AML-193 (cell line): ENCODE measurements at regions not wholly inside any gene's neighbourhood (a gene's known extent, or its start where the extent isn't known, plus 50 kb on each side); places are given as distances from the start of the nearest gene placed in this dataset.
A peak's percentile ranks its signal among the peaks of the same experiment; 100 is the strongest.

Experiments
- DNase-seq, 2 experiments: peaks; one replicate each; lab custom pipeline; 2025; lab: John Stamatoyannopoulos, UW

GRCh38 chr1:11338284-11338924 lies 65.4 kb downstream of the UBIAD1 start:
- DNase-seq: no peak

DNA sequence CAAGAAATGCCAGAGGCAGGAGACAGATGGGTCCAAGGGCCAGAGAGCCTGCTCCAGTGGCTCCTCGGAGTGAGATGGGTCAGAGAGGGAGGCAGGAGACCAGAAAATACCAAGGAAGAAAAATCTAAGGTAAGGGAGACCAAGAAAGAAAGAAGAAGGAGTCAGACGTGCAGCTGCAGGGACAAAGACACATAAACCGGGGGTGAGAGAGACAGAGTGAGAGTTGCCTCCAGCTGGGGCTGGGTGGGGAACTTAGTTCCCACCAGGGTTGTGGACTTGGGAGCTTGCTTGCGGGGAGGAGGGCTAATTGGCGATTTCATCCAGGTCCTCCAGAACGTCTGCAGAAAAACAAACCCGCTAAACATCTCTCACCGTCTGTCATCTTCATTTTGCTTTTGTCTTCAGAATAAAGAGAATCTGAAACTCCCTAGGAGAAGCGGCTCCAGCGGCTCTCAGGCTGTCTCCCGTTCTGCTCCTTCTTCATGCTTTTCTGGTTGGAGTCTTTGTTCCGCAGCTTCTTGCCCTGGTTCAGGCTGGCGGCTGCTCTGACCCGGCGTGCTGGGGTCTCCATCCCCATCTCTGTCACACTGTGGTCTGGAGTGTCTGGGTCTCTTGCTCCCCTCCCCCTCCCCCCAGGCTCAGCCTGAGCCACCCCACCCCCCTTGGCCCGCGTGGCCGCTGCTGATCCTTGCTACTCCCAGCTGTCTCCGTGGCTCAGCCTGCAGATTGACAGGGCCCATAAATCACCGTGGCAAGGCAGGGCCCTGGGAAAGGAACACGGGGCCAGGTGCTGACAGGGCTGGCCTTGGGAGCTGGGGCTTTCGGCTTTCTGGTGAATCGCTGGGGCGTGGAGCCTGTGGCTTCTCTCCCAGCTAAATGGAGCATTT lies 66.6 kb downstream of the UBIAD1 start:
- no peak for DNase-seq

GRCh38 chr1:11340233-11340632 lies 67.2 kb downstream of the UBIAD1 start:
- no peak for DNase-seq

GRCh38 chr1:11341901-11342552 lies 69.0 kb downstream of the UBIAD1 start:
- DNase-seq: no peak

GRCh38 chr1:11342621-11343032 lies 69.6 kb downstream of the UBIAD1 start:
- no peak for DNase-seq

DNA sequence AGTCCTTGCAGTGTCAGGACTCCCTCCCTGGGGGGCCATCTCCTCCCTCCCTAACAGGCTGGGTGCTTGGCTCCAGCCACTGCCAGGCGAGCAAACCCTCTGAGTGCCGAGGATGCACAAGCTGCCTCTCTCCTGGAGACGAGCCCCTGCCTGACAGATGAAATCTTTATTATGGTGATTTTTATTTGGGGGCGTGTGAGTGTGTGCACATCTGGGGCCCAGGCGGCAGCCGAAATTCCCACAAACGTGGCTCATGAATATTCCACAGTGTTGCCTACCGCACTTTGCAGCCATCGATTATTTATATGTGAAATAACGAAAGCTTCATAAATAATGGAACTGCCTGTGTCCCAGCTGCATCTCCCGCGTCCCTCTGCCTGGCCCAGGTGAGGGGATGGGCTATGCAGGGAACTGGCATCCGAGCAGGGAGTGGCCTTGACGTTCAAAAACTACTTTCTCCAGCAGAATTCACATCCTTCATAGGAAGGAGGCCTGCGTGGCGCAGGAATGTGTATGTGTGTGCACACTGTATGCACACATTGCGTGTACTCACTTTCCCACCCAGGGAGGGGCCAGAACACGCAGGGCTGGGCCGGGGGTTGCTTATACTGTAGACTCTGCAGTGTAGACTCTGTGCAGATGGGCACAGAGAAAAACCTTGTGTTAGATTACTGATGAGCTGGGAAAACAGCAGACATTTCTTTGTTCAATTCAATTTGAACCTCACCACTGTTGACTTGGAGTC lies 73.1 kb downstream of the UBIAD1 start:
- no peak for DNase-seq

DNA sequence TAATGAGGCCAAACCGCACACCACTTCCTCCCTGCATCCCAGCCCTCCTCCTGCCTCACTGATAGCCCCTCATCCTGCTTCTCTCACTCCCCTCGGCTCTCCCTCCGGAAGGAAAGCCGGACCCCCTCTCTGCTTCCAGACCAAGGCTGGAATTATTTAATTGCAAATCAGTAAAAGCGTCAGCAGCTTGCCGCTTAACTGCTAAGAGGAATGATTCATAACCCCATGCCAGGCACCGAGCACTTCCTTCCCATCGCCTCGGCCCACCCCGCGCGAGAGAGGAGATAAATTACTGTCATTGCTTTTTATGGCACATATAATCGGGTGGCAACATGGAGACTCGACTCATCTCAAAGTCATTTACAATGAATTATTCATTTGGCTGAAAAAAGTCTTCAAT lies 77.3 kb downstream of the UBIAD1 start:
- no peak for DNase-seq

GRCh38 chr1:11352058-11352715 lies 79.2 kb downstream of the UBIAD1 start:
- no peak for DNase-seq

GRCh38 chr1:11352816-11353799 lies 80.1 kb downstream of the UBIAD1 start:
- DNase-seq: no peak

DNA sequence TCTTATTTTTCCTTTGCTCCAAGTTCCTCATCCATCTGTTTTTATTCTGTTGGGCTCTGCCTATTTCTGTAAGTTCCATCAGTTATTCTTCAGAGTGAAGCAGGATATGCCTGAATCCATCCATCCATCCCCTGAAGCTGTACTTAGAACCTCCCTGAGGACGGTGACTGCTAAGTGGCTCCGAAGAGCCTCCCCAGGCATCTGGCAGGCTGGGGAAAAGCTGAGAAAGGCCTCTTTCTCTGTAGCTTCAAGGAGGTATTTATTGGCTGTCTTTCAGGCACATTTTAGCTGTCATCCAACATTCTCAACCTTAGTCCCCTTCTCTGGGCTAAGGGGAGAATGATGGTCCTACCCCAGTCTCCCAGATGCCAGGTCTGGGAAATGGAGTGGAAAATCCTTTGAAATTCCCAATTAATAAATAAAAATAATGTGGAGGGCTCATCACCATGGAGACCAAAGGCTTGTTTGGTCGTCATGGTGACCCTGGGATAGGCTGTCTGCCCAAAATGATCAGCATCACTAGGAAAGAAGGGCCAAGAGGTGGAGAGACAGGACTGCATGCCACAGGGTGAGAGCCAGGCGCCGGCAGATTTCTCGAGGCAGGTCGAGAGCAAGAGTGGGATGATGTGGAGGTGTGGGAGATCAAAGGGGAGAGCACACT lies 82.0 kb downstream of the UBIAD1 start:
- no peak for DNase-seq

DNA sequence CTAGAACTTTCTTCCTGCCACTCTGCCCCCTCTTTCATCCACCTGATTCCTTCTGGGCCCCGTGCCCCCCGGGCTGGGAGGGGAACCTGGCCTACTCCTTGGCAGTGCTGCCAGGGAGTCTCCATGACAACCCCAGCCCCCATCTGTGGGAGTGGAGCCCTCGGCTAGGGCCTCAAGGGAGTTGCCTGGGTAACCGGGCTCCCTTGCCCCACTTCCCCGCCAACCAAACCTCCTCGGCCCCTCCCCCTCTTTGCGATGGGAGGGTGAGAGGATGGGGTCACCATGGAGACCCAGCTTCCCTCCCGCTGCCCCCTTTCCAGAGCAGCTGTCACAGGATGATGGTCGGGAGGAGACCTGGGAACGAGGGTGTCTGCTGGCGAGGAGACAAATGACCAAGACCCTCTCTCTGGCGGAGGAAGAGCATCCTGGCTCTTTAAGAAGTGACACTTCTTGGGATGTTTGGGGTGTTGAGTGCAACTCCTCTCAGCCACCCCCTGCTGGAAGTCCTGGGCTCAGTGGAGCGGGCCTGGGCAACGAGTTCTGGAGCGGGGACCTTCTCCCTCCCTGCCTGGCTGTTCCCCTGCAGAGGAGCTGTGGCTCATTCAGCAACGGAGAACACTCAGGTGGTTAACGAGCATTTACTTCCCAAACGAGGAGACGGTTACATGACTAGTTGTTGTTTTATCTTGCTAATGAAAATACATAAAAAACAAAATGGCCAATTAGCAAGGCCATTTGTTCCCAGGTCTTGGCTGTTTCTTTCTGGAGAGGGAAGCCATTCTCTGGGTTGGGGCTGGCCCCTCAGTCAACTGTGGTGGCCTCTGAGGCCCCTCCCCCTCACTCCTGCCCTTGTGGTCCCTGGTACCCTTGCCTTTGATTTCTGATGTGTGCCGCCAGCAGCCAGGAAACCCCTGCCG lies 82.8 kb downstream of the UBIAD1 start:
- no peak for DNase-seq

DNA sequence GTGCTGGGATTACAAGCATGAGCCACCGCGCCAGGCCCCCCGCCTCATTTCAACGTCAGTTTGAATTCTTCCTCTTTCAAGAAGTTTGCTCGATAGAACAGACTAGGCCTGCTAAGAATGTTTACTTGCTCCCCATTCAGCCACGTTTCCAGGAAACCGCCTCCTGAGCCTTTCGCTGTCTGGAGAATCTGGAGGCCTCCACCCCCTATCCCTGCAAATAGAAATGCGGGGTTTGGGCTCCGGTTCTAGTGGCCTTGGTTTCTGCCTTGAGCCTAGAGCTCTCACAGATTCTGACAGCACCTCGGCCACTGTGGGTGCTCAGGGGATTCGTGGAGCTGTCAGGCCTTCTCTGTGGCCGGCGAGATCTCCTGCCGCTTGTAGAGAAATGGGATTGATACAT lies 84.3 kb downstream of the UBIAD1 start:
- DNase-seq: no peak

DNA sequence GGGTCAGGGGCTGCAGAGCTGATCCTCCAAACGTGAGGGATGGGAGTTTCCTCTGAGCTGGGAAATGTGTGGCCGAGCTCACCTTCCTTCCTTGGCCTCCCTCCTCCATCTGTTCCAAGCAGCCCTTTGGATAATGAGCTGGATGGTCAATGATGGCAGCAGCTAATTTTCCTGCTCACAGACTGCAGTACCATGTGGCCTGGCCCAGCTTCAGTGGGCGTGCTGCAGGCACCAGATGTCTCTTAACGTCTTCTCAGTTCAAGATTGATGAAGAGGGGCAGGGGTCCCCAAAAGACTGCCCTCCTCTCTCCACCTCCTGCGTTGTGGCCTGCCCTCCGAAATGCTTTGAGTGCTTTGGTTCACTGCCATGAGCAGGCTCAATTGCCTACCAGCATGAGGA lies 86.0 kb downstream of the UBIAD1 start:
- no peak for DNase-seq

DNA sequence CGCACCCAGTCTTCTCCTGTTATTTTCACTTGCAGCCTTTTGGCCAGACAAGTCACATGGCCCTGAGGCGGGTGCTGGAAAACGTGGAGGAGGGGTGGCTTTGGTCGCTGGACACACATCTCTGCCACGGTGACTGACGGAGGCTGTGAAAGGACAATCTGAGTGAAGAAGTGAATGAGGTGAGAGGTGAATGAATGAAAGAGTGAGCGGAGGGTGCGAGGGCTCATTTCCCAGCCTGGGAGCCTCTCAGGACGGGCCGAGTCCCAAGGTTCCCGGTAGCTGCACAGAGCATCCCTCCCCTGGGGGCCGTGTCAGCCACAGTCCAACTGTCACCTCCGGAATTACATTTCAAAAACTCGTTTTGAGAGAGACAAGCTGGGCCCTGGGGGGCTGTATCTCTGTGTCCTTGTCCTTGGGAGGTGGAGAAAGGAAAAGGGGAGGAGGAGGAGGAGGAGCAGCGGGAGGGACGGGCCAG lies 89.6 kb downstream of the UBIAD1 start:
- DNase-seq: no peak

- DNase-seq: peak in 1 of 2 experiments; percentile 8
These were observed 91.2 kb downstream of the UBIAD1 start for GRCh38 chr1:11364170-11364569.

GRCh38 chr1:11365744-11366387 lies 92.9 kb downstream of the UBIAD1 start:
- no peak for DNase-seq

- no peak for DNase-seq
These were observed 100.3 kb downstream of the UBIAD1 start for GRCh38 chr1:11373029-11373894.
